Endothelial cell (in vitro differentiated cells): ENCODE measurements at regions not wholly inside any gene's neighbourhood (a gene's known extent, or its start where the extent isn't known, plus 50 kb on each side); places are given as distances from the start of the nearest gene placed in this dataset.

Source experiments
- DNase-seq: peaks from one replicate; pipeline ENCODE4 v3.0.0; 2021; ENCODE audit warnings: low spot score
- H3K27ac Mint-ChIP-seq: one replicate; pipeline ENCODE4 v1.8.0; 2021; ENCODE audit warnings: mixed read lengths, inconsistent platforms; ENCODE audit not compliant: unreplicated experiment
- H3K27me3 Mint-ChIP-seq: one replicate; pipeline ENCODE4 v1.8.0; 2021; ENCODE audit warnings: mild to moderate bottlenecking, moderate library complexity, mixed read lengths, inconsistent platforms; ENCODE audit not compliant: unreplicated experiment
- H3K36me3 Mint-ChIP-seq: one replicate; pipeline ENCODE4 v1.8.0; 2021; ENCODE audit warnings: mild to moderate bottlenecking, low read depth, mixed read lengths, inconsistent platforms; ENCODE audit not compliant: unreplicated experiment
- H3K4me1 Mint-ChIP-seq: one replicate; pipeline ENCODE4 v1.8.0; 2021; ENCODE audit warnings: mild to moderate bottlenecking, mixed read lengths, inconsistent platforms; ENCODE audit not compliant: unreplicated experiment
- H3K4me3 Mint-ChIP-seq: one replicate; pipeline ENCODE4 v1.8.0; 2021; ENCODE audit warnings: mild to moderate bottlenecking, mixed read lengths, inconsistent platforms; ENCODE audit not compliant: unreplicated experiment
- H3K9me3 Mint-ChIP-seq: one replicate; pipeline ENCODE4 v1.8.0; 2021; ENCODE audit warnings: mixed read lengths, inconsistent platforms; ENCODE audit not compliant: unreplicated experiment
- CTCF ChIP-seq: fragments of 200-600 bp; sonication (generic); IDR thresholded peaks from one replicate; pipeline ENCODE4 v1.5.0; 2021; ENCODE audit warnings: antibody characterized with exemption; ENCODE audit not compliant: unreplicated experiment

GRCh38 chr2:164429354-164429753 lies 191.9 kb downstream of the GRB14 start:
- peaks cover 2% of the 10 kb centered on the region for H3K27me3 Mint-ChIP-seq
- H3K9me3 Mint-ChIP-seq = no peaks in the 10 kb centered on the region
- no peak overlapping the region for H3K27ac Mint-ChIP-seq
- TF ChIP-seq CTCF = no peak
- no peak overlapping the region for H3K4me3 Mint-ChIP-seq
- H3K36me3 Mint-ChIP-seq = no peaks in the 10 kb centered on the region
- peaks cover 10% of the 10 kb centered on the region for H3K4me1 Mint-ChIP-seq
- no peak for DNase-seq

GRCh38 chr2:164427111-164427510 lies 194.2 kb downstream of the GRB14 start:
- Mint-ChIP-seq H3K27me3 (peaks cover 2% of the 10 kb centered on the region), H3K36me3 (no peaks in the 10 kb centered on the region), H3K4me1 (peaks cover 13% of the 10 kb centered on the region), H3K4me3 (no peak overlapping the region), H3K27ac (no peak overlapping the region), H3K9me3 (no peaks in the 10 kb centered on the region)
- no peak for DNase-seq
- TF ChIP-seq CTCF = no peak

GRCh38 chr2:164420787-164421186 lies 200.5 kb downstream of the GRB14 start:
- Mint-ChIP-seq H3K9me3 (no peaks in the 10 kb centered on the region), H3K36me3 (no peaks in the 10 kb centered on the region)

GRCh38 chr2:164412831-164413230 lies 208.5 kb downstream of the GRB14 start:
- TF ChIP-seq CTCF = no peak
- no peak overlapping the region for H3K27ac Mint-ChIP-seq
- H3K4me3 Mint-ChIP-seq = no peak overlapping the region
- no peaks in the 10 kb centered on the region for H3K36me3 Mint-ChIP-seq
- H3K27me3 Mint-ChIP-seq = no peaks in the 10 kb centered on the region
- DNase-seq = no peak
- peaks cover 8% of the 10 kb centered on the region for H3K4me1 Mint-ChIP-seq
- no peaks in the 10 kb centered on the region for H3K9me3 Mint-ChIP-seq

More at GRCh38 chr2:164420787-164421186, 200.5 kb downstream of the GRB14 start:
- no peak for TF ChIP-seq CTCF
- Mint-ChIP-seq H3K27me3 (peaks cover 2% of the 10 kb centered on the region), H3K4me1 (peaks cover 13% of the 10 kb centered on the region), H3K27ac (no peak overlapping the region), H3K4me3 (no peak overlapping the region)
- no peak for DNase-seq

GRCh38 chr2:164389411-164389810 lies 231.9 kb downstream of the GRB14 start:
- no peak for TF ChIP-seq CTCF
- Mint-ChIP-seq H3K4me1 (peaks cover 6% of the 10 kb centered on the region), H3K9me3 (no peaks in the 10 kb centered on the region), H3K4me3 (no peak overlapping the region), H3K36me3 (no peaks in the 10 kb centered on the region), H3K27ac (no peak overlapping the region), H3K27me3 (peaks cover 4% of the 10 kb centered on the region)
- no peak for DNase-seq
